ENCODE measurements at regions not wholly inside any gene's neighbourhood (a gene's known extent, or its start where the extent isn't known, plus 50 kb on each side); places are given as distances from the start of the nearest gene placed in this dataset.

GRCh38 chr20:57947421-57948179, 237.8 kb upstream of the PMEPA1 start:
- no peaks in the 10 kb centered on the region for H3K9me3 ChIP-seq
- no peak overlapping the region for H3K27ac ChIP-seq
- intact Hi-C loops (cut with DNase I) = no loop called here
- no peak for TF ChIP-seq CTCF (IDR thresholded peaks at IDR 0.05)
- no peaks in the 10 kb centered on the region for H3K4me1 ChIP-seq
- DNase-seq (no peak), ATAC-seq (no peak)
- no peaks in the 10 kb centered on the region for H3K27me3 ChIP-seq (ENCODE audit: low read depth)
- H3K36me3 ChIP-seq = no peaks in the 10 kb centered on the region
- no peak overlapping the region for H3K4me3 ChIP-seq

- DNase-seq (no peak), ATAC-seq (no peak)
- intact Hi-C loops (cut with DNase I) = no loop called here
These were observed 236.9 kb upstream of the PMEPA1 start for GRCh38 chr20:57946559-57947315.

GRCh38 chr20:57944988-57945387, 235.2 kb upstream of the PMEPA1 start:
- H3K27me3 ChIP-seq (ENCODE audit: low read depth) = no peaks in the 10 kb centered on the region

More at GRCh38 chr20:57946559-57947315, 236.9 kb upstream of the PMEPA1 start:
- Histone ChIP-seq H3K4me3 (no peak overlapping the region), H3K27ac (no peak overlapping the region), H3K36me3 (no peaks in the 10 kb centered on the region), H3K9me3 (no peaks in the 10 kb centered on the region), H3K27me3 (ENCODE audit: low read depth) (no peaks in the 10 kb centered on the region), H3K4me1 (no peaks in the 10 kb centered on the region)
- TF ChIP-seq CTCF (IDR thresholded peaks at IDR 0.05) = no peak

GRCh38 chr20:57943950-57944349, 234.1 kb upstream of the PMEPA1 start:
- no peak for TF ChIP-seq CTCF (IDR thresholded peaks at IDR 0.05)
- H3K36me3 ChIP-seq = no peaks in the 10 kb centered on the region
- DNase-seq (no peak), ATAC-seq (no peak)
- intact Hi-C loops (cut with DNase I) = no loop called here
- no peak overlapping the region for H3K27ac ChIP-seq
- H3K9me3 ChIP-seq = no peaks in the 10 kb centered on the region
- H3K4me3 ChIP-seq = no peak overlapping the region
- H3K4me1 ChIP-seq = no peaks in the 10 kb centered on the region
- H3K27me3 ChIP-seq (ENCODE audit: low read depth) = no peaks in the 10 kb centered on the region

More at GRCh38 chr20:57944988-57945387, 235.2 kb upstream of the PMEPA1 start:
- intact Hi-C loops (cut with DNase I) = no loop called here
- no peak for DNase-seq
- no peaks in the 10 kb centered on the region for H3K4me1 ChIP-seq
- TF ChIP-seq CTCF (IDR thresholded peaks at IDR 0.05) = no peak
- no peaks in the 10 kb centered on the region for H3K9me3 ChIP-seq
- ATAC-seq = no peak
- no peaks in the 10 kb centered on the region for H3K36me3 ChIP-seq
- no peak overlapping the region for H3K4me3 ChIP-seq
- H3K27ac ChIP-seq = no peak overlapping the region

DNA sequence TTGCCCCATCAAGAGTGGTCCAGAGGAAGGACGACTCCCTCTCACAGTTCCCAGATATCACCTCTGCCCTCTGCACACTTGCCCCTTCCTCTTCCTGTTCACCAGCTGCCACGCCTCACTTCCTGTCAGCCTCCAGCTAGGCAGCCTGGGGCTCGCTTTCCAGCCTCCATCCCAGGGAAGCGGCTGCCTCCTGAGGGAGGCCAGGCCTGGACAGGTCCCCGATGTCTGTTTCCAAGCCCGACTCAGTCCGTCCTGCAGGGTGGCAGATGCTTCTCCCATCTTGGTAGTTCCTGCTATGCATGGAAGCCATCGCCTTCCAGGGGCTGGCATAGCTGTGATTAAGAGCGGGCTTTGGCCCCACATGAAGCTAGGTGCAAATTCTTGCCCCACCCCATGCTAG, 233.5 kb upstream of the PMEPA1 start:
- Histone ChIP-seq H3K27me3 (ENCODE audit: low read depth) (no peaks in the 10 kb centered on the region), H3K27ac (no peak overlapping the region), H3K9me3 (no peaks in the 10 kb centered on the region), H3K4me3 (no peak overlapping the region), H3K36me3 (no peaks in the 10 kb centered on the region), H3K4me1 (peaks cover 5% of the 10 kb centered on the region)
- intact Hi-C loops (cut with DNase I) = no loop called here
- ATAC-seq = no peak
- no peak for TF ChIP-seq CTCF (IDR thresholded peaks at IDR 0.05)
- DNase-seq = no peak
